ENCODE measurements at regions not wholly inside any gene's neighbourhood (a gene's known extent, or its start where the extent isn't known, plus 50 kb on each side); places are given as distances from the start of the nearest gene placed in this dataset.

GRCh38 chr21:31479714-31480113 lies 135.7 kb upstream of the TIAM1 start:
- Histone ChIP-seq H3K4me3 (no peak overlapping the region), H3K4me1 (ENCODE audit: control insufficient read depth, insufficient read depth, low read length) (no peaks in the 10 kb centered on the region), H3K79me2 (ENCODE audit: control insufficient read depth, insufficient read depth, low read length) (no peaks in the 10 kb centered on the region), H3K9ac (ENCODE audit: control insufficient read depth, insufficient read depth, low read length) (no peak overlapping the region), H3K36me3 (ENCODE audit: control insufficient read depth in 2 of 2, insufficient read depth in 2 of 2, low read length in 1 of 2) (no peaks in the 10 kb centered on the region), H3K27ac (ENCODE audit: control insufficient read depth, insufficient read depth) (no peak overlapping the region), H3K9me3 (replicated peaks; ENCODE audit: control insufficient read depth, insufficient read depth, low read length) (no peaks in the 10 kb centered on the region; the same call in 2 of the 3 replicates), H3K27me3 (replicated peaks in 1 of 2; ENCODE audit: control insufficient read depth in 2 of 2, insufficient read depth in 2 of 2, low read length in 1 of 2) (no peaks in the 10 kb centered on the region), H4K20me1 (ENCODE audit: control insufficient read depth, insufficient read depth) (no peaks in the 10 kb centered on the region), H2AFZ (ENCODE audit: control insufficient read depth, low read depth, low read length) (no peak overlapping the region), H3K4me2 (ENCODE audit: control insufficient read depth, insufficient read depth) (no peak overlapping the region)
- POLR2A ChIA-PET = no interaction called here
- SMC1A ChIA-PET (ENCODE audit: uncharacterized antibody, unreplicated experiment) = no interaction called here
- in situ Hi-C loops (cut with MboI) (no loop called here), intact Hi-C loops (cut with micrococcal nuclease; ENCODE audit: unreplicated experiment) (no loop called here)
- 15% methylated on average over 4 of the region's 6 CpGs for WGBS (ENCODE audit: insufficient coverage, insufficient replicate concordance, low lambda C conversion rate, missing lambda C conversion rate)
- CTCF ChIA-PET = no interaction called here
- ATAC-seq (no peak), DNase-seq (ENCODE audit: low read depth, low spot score) (no peak), FAIRE-seq (no peak)
- no TSS peak for BruUV-seq (replicated peaks)
- TF ChIP-seq POLR2AphosphoS5 (IDR thresholded peaks at IDR 0.05; ENCODE audit: low read length) = no peak
- no peak for TF ChIP-seq TBL1XR1 (IDR thresholded peaks at IDR 0.05; ENCODE audit: low read depth, low read length)
- no peak for TF ChIP-seq IRF5 (IDR thresholded peaks at IDR 0.05; ENCODE audit: borderline replicate concordance)
- no peak for TF ChIP-seq BCLAF1 (IDR thresholded peaks at IDR 0.05)
- TF ChIP-seq SREBF2 (IDR thresholded peaks at IDR 0.05; ENCODE audit: low read length) = no peak
- no peak for TF ChIP-seq MTA2 (IDR thresholded peaks at IDR 0.05; ENCODE audit: low read depth)
- RAD21 ChIA-PET (ENCODE audit: unreplicated experiment) = no interaction called here
